Stimulated activated naive CD8-positive, alpha-beta T cell treated with anti-CD3 and anti-CD28 coated beads, Interleukin-15, Interleukin-2, amounts not matched to agents 100 U/mL and 50 U/mL, for 24 hours (primary cell): ENCODE measurements at regions not wholly inside any gene's neighbourhood (a gene's known extent, or its start where the extent isn't known, plus 50 kb on each side); places are given as distances from the start of the nearest gene placed in this dataset.

Experiments
- ATAC-seq: fragments of 150-1000 bp; cut with Tn5 transposase; one replicate; pipeline ENCODE4 v1.10.0; 2021
- DNase-seq: peaks from one replicate; pipeline ENCODE4 v3.0.0; 2021

GRCh38 chr12:77571768-77572167 lies 258.9 kb upstream of the NAV3 start:
- no peak for ATAC-seq
- DNase-seq = no peak

- ATAC-seq (no peak), DNase-seq (no peak)
Observed at GRCh38 chr12:77571127-77571526, 259.6 kb upstream of the NAV3 start.

- DNase-seq = no peak
Observed at GRCh38 chr12:77569876-77570275, 260.8 kb upstream of the NAV3 start.

GRCh38 chr12:77560714-77561113 lies 270.0 kb upstream of the NAV3 start:
- DNase-seq = no peak
- no peak for ATAC-seq

More at GRCh38 chr12:77569876-77570275, 260.8 kb upstream of the NAV3 start:
- no peak for ATAC-seq

GRCh38 chr12:77559400-77560074 lies 271.2 kb upstream of the NAV3 start:
- no peak for ATAC-seq
- no peak for DNase-seq

- ATAC-seq (no peak), DNase-seq (no peak)
Observed at GRCh38 chr12:77555074-77555473, 275.6 kb upstream of the NAV3 start.

GRCh38 chr12:77553976-77554619 lies 276.6 kb upstream of the NAV3 start:
- no peak for DNase-seq

GRCh38 chr12:77549383-77550128 lies 281.1 kb upstream of the NAV3 start:
- no peak for DNase-seq

More at GRCh38 chr12:77553976-77554619, 276.6 kb upstream of the NAV3 start:
- no peak for ATAC-seq

GRCh38 chr12:77548797-77549196 lies 281.9 kb upstream of the NAV3 start:
- ATAC-seq (no peak), DNase-seq (no peak)

More at GRCh38 chr12:77549383-77550128, 281.1 kb upstream of the NAV3 start:
- no peak for ATAC-seq

GRCh38 chr12:77540097-77540496 lies 290.6 kb upstream of the NAV3 start:
- ATAC-seq = no peak

GRCh38 chr12:77537663-77538062 lies 293.0 kb upstream of the NAV3 start:
- ATAC-seq (no peak), DNase-seq (no peak)

More at GRCh38 chr12:77540097-77540496, 290.6 kb upstream of the NAV3 start:
- DNase-seq = no peak

GRCh38 chr12:77535734-77536133 lies 295.0 kb upstream of the NAV3 start:
- no peak for ATAC-seq
- DNase-seq = no peak

GRCh38 chr12:77531912-77532311 lies 298.8 kb upstream of the NAV3 start:
- DNase-seq (no peak), ATAC-seq (no peak)

GRCh38 chr12:77522247-77522646 lies 308.4 kb upstream of the NAV3 start:
- DNase-seq (no peak), ATAC-seq (no peak)

GRCh38 chr12:77521508-77522115 lies 309.1 kb upstream of the NAV3 start:
- no peak for ATAC-seq
- DNase-seq = no peak

GRCh38 chr12:77514511-77514910 lies 316.2 kb upstream of the NAV3 start:
- DNase-seq = no peak
- ATAC-seq = no peak

GRCh38 chr12:77510985-77511384 lies 319.7 kb upstream of the NAV3 start:
- ATAC-seq (no peak), DNase-seq (no peak)

- no peak for DNase-seq
- no peak for ATAC-seq
Observed at GRCh38 chr12:77504466-77504865, 326.2 kb upstream of the NAV3 start.

- no peak for ATAC-seq
- no peak for DNase-seq
Observed at GRCh38 chr12:77500089-77500488, 330.6 kb upstream of the NAV3 start.

- ATAC-seq = no peak
Observed at GRCh38 chr12:77497647-77498046, 333.0 kb upstream of the NAV3 start.

GRCh38 chr12:77496714-77497113 lies 334.0 kb upstream of the NAV3 start:
- ATAC-seq = no peak
- DNase-seq = no peak

More at GRCh38 chr12:77497647-77498046, 333.0 kb upstream of the NAV3 start:
- DNase-seq = no peak

GRCh38 chr12:77494296-77494695 lies 336.4 kb upstream of the NAV3 start:
- no peak for ATAC-seq
- DNase-seq = no peak
